ENCODE measurements at regions not wholly inside any gene's neighbourhood (a gene's known extent, or its start where the extent isn't known, plus 50 kb on each side); places are given as distances from the start of the nearest gene placed in this dataset.

DNA sequence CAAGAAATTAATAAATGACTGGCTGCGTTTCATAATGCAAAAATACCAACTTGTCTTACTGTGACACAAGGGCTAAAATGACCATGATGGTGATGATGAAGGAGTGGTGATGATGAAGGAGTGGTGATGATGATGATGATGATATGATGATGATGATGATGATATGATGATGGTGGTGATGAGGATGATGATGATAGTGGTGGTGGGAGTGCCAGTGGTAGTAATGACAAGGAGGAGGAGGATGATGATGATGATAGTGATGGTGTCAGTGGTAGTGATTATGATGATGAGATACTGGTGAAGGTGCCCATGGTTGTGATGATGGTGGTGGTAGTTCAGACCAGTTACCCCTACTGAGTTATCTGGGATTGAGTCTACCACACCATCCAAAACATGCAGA is 265.9 kb downstream of the FGFR2 start:
- DNase-seq (ENCODE audit: low read depth), result no peak
- no peak overlapping the region for H3K4me3 ChIP-seq (ENCODE audit: control insufficient read depth, low read depth, low read length)
- TF ChIP-seq, protein P1, sequence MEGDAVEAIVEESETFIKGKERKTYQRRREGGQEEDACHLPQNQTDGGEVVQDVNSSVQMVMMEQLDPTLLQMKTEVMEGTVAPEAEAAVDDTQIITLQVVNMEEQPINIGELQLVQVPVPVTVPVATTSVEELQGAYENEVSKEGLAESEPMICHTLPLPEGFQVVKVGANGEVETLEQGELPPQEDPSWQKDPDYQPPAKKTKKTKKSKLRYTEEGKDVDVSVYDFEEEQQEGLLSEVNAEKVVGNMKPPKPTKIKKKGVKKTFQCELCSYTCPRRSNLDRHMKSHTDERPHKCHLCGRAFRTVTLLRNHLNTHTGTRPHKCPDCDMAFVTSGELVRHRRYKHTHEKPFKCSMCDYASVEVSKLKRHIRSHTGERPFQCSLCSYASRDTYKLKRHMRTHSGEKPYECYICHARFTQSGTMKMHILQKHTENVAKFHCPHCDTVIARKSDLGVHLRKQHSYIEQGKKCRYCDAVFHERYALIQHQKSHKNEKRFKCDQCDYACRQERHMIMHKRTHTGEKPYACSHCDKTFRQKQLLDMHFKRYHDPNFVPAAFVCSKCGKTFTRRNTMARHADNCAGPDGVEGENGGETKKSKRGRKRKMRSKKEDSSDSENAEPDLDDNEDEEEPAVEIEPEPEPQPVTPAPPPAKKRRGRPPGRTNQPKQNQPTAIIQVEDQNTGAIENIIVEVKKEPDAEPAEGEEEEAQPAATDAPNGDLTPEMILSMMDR (IDR thresholded peaks at IDR 0.05; ENCODE audit: control insufficient read depth, insufficient read depth, low read depth, low read length, missing control alignments), result no peak

DNA sequence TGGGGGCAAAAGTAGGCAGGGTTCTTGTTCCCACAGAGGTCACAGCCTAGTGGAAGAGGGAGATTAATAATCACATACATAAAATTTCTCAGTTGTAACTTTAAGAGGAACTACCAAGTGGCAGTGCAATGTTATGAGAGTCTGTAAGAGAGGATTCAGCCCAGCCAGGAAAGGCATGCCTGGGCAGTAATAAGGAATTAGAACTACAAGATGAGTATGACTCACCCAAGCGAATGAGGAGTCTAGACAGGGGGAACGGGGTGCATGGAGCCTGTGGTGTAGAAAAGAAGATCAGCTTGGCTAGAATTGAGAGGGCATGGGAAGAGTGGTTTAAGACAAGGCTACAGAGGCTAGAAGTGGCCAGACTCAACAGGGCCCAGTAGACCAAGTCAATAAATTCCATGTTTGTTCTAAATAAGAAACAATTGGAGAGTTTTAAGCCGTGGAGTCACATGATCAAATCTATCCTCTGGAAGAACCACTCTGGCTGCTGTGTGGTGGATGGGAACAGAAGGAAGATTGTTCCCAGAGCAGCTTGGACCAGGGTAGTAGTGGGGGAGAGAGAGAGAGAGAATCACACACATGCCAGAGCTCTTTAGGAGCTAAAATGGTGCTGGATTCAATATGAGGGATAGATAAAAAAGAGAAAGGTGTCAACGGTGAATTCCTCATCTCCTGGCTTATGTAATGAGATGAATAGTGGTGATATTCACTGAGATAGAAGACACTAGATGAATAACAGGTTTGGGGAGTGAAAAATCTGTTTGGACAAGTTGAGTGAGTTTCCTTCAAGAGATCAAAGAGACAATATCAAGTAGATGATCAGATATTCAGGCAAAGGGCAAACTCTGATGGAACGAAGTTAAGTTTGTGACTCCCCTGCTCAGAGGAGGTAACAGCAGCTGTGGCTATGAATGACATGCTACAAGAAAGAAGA is 265.1 kb downstream of the FGFR2 start:
- TF ChIP-seq, protein P1 (IDR thresholded peaks at IDR 0.05; ENCODE audit: control insufficient read depth, insufficient read depth, low read depth, low read length, missing control alignments), result no peak
- H3K4me3 ChIP-seq (ENCODE audit: control insufficient read depth, low read depth, low read length), result no peak overlapping the region
- DNase-seq (ENCODE audit: low read depth), result no peak

DNA sequence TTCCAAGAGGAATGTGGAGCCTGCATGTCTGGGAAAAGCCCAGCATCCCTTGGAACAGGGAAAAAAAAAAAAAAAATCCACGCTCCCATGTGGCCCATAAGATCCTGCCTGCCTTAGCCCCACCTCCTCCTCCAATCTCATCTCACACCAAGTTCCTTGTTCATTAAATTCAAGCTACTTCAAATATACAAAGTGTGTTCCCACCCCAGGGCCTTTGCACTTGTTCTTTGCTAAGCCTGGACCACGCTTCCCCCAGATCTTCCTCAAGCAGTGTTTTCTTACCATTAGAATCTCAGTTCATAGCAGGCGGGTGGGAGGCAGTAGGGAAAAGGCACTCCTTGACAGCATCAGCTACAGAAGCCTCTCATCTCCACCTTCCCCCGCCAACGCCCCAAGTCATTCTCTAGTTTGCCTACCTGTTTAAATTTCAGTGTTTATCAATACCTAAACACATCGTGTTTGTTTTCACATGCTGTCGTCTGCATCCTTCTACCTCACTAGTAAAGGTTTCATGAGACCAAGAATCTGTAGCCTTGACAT is 262.8 kb downstream of the FGFR2 start:
- H3K4me3 ChIP-seq (ENCODE audit: control insufficient read depth, low read depth, low read length), result no peak overlapping the region
- DNase-seq (ENCODE audit: low read depth), result no peak
- TF ChIP-seq, protein P1 (IDR thresholded peaks at IDR 0.05; ENCODE audit: control insufficient read depth, insufficient read depth, low read depth, low read length, missing control alignments), result no peak

DNA sequence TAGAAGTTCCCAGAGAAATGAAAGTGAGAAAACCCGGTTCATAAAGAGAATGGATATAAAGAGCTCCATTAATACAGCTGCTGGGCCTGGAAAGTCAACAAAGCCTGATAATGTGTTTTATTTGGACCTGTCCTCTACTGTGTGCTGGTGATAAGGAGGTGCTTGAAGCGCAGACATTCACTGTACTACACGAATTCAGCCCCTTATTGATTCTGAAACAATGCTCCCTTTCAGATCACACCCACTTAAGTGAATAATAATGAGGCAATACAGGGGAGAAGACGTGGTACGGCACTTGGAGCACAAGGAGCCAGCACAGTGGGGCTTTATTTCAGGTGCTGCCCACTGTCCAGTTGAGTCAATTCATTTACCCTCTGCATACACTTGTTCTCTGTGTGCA is 260.8 kb downstream of the FGFR2 start:
- no peak for DNase-seq (ENCODE audit: low read depth)
- TF ChIP-seq, protein P1 (IDR thresholded peaks at IDR 0.05; ENCODE audit: control insufficient read depth, insufficient read depth, low read depth, low read length, missing control alignments), result no peak

GRCh38 chr10:121338206-121338980 is 259.9 kb downstream of the FGFR2 start:
- TF ChIP-seq, protein P1 (IDR thresholded peaks at IDR 0.05; ENCODE audit: control insufficient read depth, insufficient read depth, low read depth, low read length, missing control alignments), result no peak
- H3K4me3 ChIP-seq (ENCODE audit: control insufficient read depth, low read depth, low read length), result no peak overlapping the region
- no peak for DNase-seq (ENCODE audit: low read depth)

More for the DNA sequence above, 260.8 kb downstream of the FGFR2 start:
- no peak overlapping the region for H3K4me3 ChIP-seq (ENCODE audit: control insufficient read depth, low read depth, low read length)

DNA sequence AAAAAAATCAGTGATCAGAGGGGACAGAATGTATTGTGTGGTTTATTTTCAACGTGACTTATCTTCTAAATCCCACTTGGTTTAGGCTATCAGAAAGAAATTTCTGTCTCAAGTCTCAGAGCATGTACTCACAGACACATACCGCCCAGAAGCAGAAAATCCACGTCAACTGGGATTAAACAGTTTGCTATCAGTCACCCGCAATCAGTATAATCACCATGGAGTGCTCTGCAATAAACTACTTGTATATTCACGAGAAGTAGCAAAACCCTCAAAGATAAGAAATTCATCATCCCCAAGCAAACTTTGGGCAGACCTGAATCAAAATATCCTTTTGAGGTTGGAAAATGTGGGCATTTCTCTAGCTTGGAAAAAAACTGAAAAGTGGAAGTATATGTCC is 259.1 kb downstream of the FGFR2 start:
- DNase-seq (ENCODE audit: low read depth), result no peak
- H3K4me3 ChIP-seq (ENCODE audit: control insufficient read depth, low read depth, low read length), result no peak overlapping the region
- TF ChIP-seq, protein P1 (IDR thresholded peaks at IDR 0.05; ENCODE audit: control insufficient read depth, insufficient read depth, low read depth, low read length, missing control alignments), result no peak

Measured in AG09309 (cell line).